ENCODE measurements at regions not wholly inside any gene's neighbourhood (a gene's known extent, or its start where the extent isn't known, plus 50 kb on each side); places are given as distances from the start of the nearest gene placed in this dataset.
"Not testable (repeated sequence)": the region's sequence is repeated elsewhere in the genome, so short reads cannot be mapped to it uniquely, and the experiment has no call there.

GRCh38 chr17:34423315-34423714 is 60.3 kb upstream of the CCL1 start:
- DNase-seq (ENCODE audit: low read depth in 4 of 4, low spot score in 3 of 4) = not testable (repeated sequence)

- no peak for DNase-seq (ENCODE audit: low read depth in 4 of 4, low spot score in 3 of 4)
These were observed 57.9 kb upstream of the CCL1 start for GRCh38 chr17:34420900-34421299.

GRCh38 chr17:34420254-34420766 is 57.3 kb upstream of the CCL1 start:
- peak; percentile 22 to 52 (median 38) for DNase-seq (ENCODE audit: low read depth in 4 of 4, low spot score in 3 of 4)

GRCh38 chr17:34416116-34416515 is 53.1 kb upstream of the CCL1 start:
- no peak for DNase-seq (ENCODE audit: low read depth in 4 of 4, low spot score in 3 of 4)

GRCh38 chr17:34414339-34414738 is 51.3 kb upstream of the CCL1 start:
- DNase-seq (ENCODE audit: low read depth in 4 of 4, low spot score in 3 of 4) = no peak

- no peak for DNase-seq (ENCODE audit: low read depth in 4 of 4, low spot score in 3 of 4)
These were observed 50.5 kb upstream of the CCL1 start for GRCh38 chr17:34413443-34414119.

- no peak for DNase-seq (ENCODE audit: low read depth in 4 of 4, low spot score in 3 of 4)
These were observed 50.0 kb upstream of the CCL1 start for GRCh38 chr17:34412965-34413441.

Measured in right renal pelvis (tissue), 4 donors.